Stimulated activated naive CD8-positive, alpha-beta T cell treated with anti-CD3 and anti-CD28 coated beads, Interleukin-15, Interleukin-2, amounts not matched to agents 100 U/mL and 50 U/mL, for 24 hours (primary cell): ENCODE measurements at regions not wholly inside any gene's neighbourhood (a gene's known extent, or its start where the extent isn't known, plus 50 kb on each side); places are given as distances from the start of the nearest gene placed in this dataset.

ENCODE experiments used
- ATAC-seq: fragments of 150-1000 bp; cut with Tn5 transposase; one replicate; pipeline ENCODE4 v1.10.0; 2021
- DNase-seq: peaks from one replicate; pipeline ENCODE4 v3.0.0; 2021

GRCh38 chr21:35342440-35342839 is 293.3 kb upstream of the RUNX1 start:
- ATAC-seq = peak; percentile 72

GRCh38 chr21:35340273-35340672 is 291.2 kb upstream of the RUNX1 start:
- ATAC-seq = no peak

More at GRCh38 chr21:35342440-35342839, 293.3 kb upstream of the RUNX1 start:
- peak; percentile 29 for DNase-seq

GRCh38 chr21:35338881-35339632 is 290.0 kb upstream of the RUNX1 start:
- no peak for ATAC-seq
- no peak for DNase-seq

More at GRCh38 chr21:35340273-35340672, 291.2 kb upstream of the RUNX1 start:
- no peak for DNase-seq

GRCh38 chr21:35338281-35338680 is 289.2 kb upstream of the RUNX1 start:
- DNase-seq = no peak
- ATAC-seq = no peak

GRCh38 chr21:35337573-35337972 is 288.5 kb upstream of the RUNX1 start:
- ATAC-seq = no peak
- DNase-seq = no peak

GRCh38 chr21:35336534-35336933 is 287.4 kb upstream of the RUNX1 start:
- no peak for ATAC-seq
- no peak for DNase-seq

GRCh38 chr21:35335951-35336446 is 286.9 kb upstream of the RUNX1 start:
- ATAC-seq (peak; percentile 73), DNase-seq (no peak)

GRCh38 chr21:35333831-35334618 is 284.9 kb upstream of the RUNX1 start:
- no peak for ATAC-seq
- no peak for DNase-seq

- no peak for DNase-seq
- ATAC-seq = no peak
Observed at GRCh38 chr21:35332841-35333426, 283.8 kb upstream of the RUNX1 start.

- no peak for ATAC-seq
- DNase-seq = no peak
Observed at GRCh38 chr21:35329940-35330660, 281.0 kb upstream of the RUNX1 start.

GRCh38 chr21:35328856-35329455 is 279.9 kb upstream of the RUNX1 start:
- DNase-seq = no peak
- no peak for ATAC-seq

GRCh38 chr21:35326677-35327076 is 277.6 kb upstream of the RUNX1 start:
- no peak for ATAC-seq
- no peak for DNase-seq

GRCh38 chr21:35325953-35326352 is 276.9 kb upstream of the RUNX1 start:
- no peak for ATAC-seq

GRCh38 chr21:35324372-35325220 is 275.5 kb upstream of the RUNX1 start:
- DNase-seq (no peak), ATAC-seq (no peak)

More at GRCh38 chr21:35325953-35326352, 276.9 kb upstream of the RUNX1 start:
- DNase-seq = no peak

GRCh38 chr21:35323947-35324346 is 274.8 kb upstream of the RUNX1 start:
- ATAC-seq (no peak), DNase-seq (no peak)

- no peak for ATAC-seq
Observed at GRCh38 chr21:35321322-35322200, 272.5 kb upstream of the RUNX1 start.

GRCh38 chr21:35319684-35320283 is 270.7 kb upstream of the RUNX1 start:
- DNase-seq (no peak), ATAC-seq (no peak)

More at GRCh38 chr21:35321322-35322200, 272.5 kb upstream of the RUNX1 start:
- no peak for DNase-seq

GRCh38 chr21:35316933-35317332 is 267.8 kb upstream of the RUNX1 start:
- DNase-seq = no peak

GRCh38 chr21:35316456-35316855 is 267.4 kb upstream of the RUNX1 start:
- DNase-seq = no peak
- ATAC-seq = no peak

More at GRCh38 chr21:35316933-35317332, 267.8 kb upstream of the RUNX1 start:
- ATAC-seq = no peak
